ENCODE measurements at regions not wholly inside any gene's neighbourhood (a gene's known extent, or its start where the extent isn't known, plus 50 kb on each side); places are given as distances from the start of the nearest gene placed in this dataset.
A peak's percentile ranks its signal among the peaks of the same experiment; 100 is the strongest.
"Not testable (repeated sequence)": the region's sequence is repeated elsewhere in the genome, so short reads cannot be mapped to it uniquely, and the experiment has no call there.

DNA sequence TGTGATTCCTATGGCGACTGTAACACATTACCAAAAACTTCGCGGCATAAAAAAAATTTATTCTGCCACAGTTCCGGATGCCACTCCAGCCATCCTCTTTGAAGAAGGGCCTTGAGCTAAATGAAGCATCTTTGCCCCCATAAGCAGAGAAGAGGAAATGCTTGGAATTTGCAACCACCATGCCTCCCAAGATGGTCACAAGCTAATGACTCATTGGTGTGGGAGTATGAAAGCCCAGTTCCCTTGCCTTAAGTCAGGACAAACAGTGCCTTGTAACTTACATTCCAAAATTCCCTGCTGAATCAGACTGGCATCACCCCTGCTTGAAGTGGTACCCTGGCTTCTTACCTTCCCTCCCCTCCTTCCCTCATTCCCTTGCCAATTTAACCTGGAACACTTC is 1077.4 kb downstream of the EPHA3 start:
- H3K36me3 ChIP-seq (ENCODE audit: insufficient read depth, low read length) = no peaks in the 10 kb centered on the region
- peak overlapping the region; percentile 31 for H2AFZ ChIP-seq (ENCODE audit: low read length)
- H3K27ac ChIP-seq (ENCODE audit: low read depth, low read length) = no peak overlapping the region
- no peak overlapping the region for H3K4me3 ChIP-seq (ENCODE audit: insufficient read depth, low read length)
- peak; percentile 76 for DNase-seq (ENCODE audit: insufficient read length, low spot score, missing footprints)
- no peaks in the 10 kb centered on the region for H3K9me3 ChIP-seq (ENCODE audit: low read depth, low read length)
- H3K4me1 ChIP-seq (ENCODE audit: insufficient read depth, low read length) = no peaks in the 10 kb centered on the region
- no peaks in the 10 kb centered on the region for H3K79me2 ChIP-seq (ENCODE audit: insufficient read depth, low read length)
- no peak overlapping the region for H3K4me2 ChIP-seq (ENCODE audit: insufficient read depth, low read length)
- TF ChIP-seq, protein P1, sequence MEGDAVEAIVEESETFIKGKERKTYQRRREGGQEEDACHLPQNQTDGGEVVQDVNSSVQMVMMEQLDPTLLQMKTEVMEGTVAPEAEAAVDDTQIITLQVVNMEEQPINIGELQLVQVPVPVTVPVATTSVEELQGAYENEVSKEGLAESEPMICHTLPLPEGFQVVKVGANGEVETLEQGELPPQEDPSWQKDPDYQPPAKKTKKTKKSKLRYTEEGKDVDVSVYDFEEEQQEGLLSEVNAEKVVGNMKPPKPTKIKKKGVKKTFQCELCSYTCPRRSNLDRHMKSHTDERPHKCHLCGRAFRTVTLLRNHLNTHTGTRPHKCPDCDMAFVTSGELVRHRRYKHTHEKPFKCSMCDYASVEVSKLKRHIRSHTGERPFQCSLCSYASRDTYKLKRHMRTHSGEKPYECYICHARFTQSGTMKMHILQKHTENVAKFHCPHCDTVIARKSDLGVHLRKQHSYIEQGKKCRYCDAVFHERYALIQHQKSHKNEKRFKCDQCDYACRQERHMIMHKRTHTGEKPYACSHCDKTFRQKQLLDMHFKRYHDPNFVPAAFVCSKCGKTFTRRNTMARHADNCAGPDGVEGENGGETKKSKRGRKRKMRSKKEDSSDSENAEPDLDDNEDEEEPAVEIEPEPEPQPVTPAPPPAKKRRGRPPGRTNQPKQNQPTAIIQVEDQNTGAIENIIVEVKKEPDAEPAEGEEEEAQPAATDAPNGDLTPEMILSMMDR (IDR thresholded peaks at IDR 0.05; ENCODE audit: extremely low read depth, low read depth, low read length) = no peak
- H4K20me1 ChIP-seq (ENCODE audit: insufficient read depth, low read length) = no peaks in the 10 kb centered on the region
- H3K27me3 ChIP-seq (ENCODE audit: insufficient read depth, low read length) = no peaks in the 10 kb centered on the region

DNA sequence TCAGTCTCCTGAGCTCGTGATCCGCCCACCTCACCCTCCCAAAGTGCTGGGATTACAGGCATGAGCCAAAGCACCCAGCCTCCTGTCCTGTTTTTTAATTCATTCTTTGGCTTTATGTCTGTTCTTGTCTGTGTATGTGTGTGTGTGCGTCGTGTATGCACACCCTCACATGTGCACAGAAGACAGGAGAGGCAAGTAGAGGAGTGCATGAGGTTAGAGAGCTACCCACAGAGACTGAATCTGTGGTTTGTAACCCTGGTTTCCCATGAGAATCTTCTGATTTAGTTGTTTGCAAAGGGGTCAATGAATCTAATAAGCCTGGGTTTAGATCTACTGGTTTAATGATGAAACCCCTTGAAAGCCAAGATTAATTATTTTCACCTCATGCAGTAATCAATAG is 1090.0 kb downstream of the EPHA3 start:
- not testable (repeated sequence) for H2AFZ ChIP-seq (ENCODE audit: low read length); H3K9me3 ChIP-seq (ENCODE audit: low read depth, low read length); H4K20me1 ChIP-seq (ENCODE audit: insufficient read depth, low read length); H3K27ac ChIP-seq (ENCODE audit: low read depth, low read length); H3K4me2 ChIP-seq (ENCODE audit: insufficient read depth, low read length); DNase-seq (ENCODE audit: insufficient read length, low spot score, missing footprints); H3K27me3 ChIP-seq (ENCODE audit: insufficient read depth, low read length); H3K36me3 ChIP-seq (ENCODE audit: insufficient read depth, low read length); H3K4me1 ChIP-seq (ENCODE audit: insufficient read depth, low read length); H3K79me2 ChIP-seq (ENCODE audit: insufficient read depth, low read length); H3K4me3 ChIP-seq (ENCODE audit: insufficient read depth, low read length)

DNA sequence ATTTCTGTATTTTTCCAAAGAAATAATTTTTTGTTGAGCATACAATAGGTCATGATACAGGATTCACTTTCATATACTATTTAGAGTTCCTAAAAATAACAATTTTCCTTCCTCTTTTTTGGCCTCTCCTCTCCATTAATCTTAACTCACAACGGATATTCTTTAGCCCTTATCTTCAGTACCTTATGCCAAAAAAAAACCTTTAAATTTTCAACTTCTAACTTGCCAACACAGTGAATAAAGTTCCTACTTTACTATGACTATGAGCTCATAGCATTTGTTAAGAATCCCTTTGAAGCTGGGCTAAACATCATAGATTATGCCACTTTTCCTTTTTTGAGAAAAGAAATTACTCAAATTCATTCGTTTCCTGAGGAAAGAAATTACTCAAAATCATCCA is 1095.5 kb downstream of the EPHA3 start:
- H3K27ac ChIP-seq (ENCODE audit: low read depth, low read length); H3K9me3 ChIP-seq (ENCODE audit: low read depth, low read length); H3K27me3 ChIP-seq (ENCODE audit: insufficient read depth, low read length); H2AFZ ChIP-seq (ENCODE audit: low read length); DNase-seq (ENCODE audit: insufficient read length, low spot score, missing footprints); H3K4me1 ChIP-seq (ENCODE audit: insufficient read depth, low read length); H3K4me2 ChIP-seq (ENCODE audit: insufficient read depth, low read length); H3K36me3 ChIP-seq (ENCODE audit: insufficient read depth, low read length); H3K4me3 ChIP-seq (ENCODE audit: insufficient read depth, low read length); H4K20me1 ChIP-seq (ENCODE audit: insufficient read depth, low read length); H3K79me2 ChIP-seq (ENCODE audit: insufficient read depth, low read length): not testable (repeated sequence)

DNA sequence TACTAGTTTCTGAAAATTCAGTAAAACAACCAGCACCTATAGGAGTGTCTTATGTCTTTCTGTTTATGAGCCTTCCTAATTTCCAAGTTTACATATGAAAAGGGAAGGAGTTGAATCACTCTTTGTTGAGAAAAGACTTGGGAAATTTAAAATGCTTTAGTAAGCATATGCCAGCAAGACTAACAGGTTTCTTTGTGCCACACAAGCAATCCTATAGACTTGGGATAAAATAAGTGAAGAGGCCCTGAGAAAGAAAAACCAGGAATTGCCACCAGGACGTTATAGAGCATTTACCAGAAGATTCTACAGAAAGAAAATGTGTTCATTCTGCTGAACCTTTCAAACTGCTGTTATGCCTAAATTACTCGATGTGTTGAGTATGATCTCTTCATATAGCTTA is 1099.1 kb downstream of the EPHA3 start:
- not testable (repeated sequence) for H3K9me3 ChIP-seq (ENCODE audit: low read depth, low read length); H3K36me3 ChIP-seq (ENCODE audit: insufficient read depth, low read length); H2AFZ ChIP-seq (ENCODE audit: low read length); H3K27ac ChIP-seq (ENCODE audit: low read depth, low read length); H3K4me3 ChIP-seq (ENCODE audit: insufficient read depth, low read length); H3K79me2 ChIP-seq (ENCODE audit: insufficient read depth, low read length); DNase-seq (ENCODE audit: insufficient read length, low spot score, missing footprints); H3K27me3 ChIP-seq (ENCODE audit: insufficient read depth, low read length); H3K4me2 ChIP-seq (ENCODE audit: insufficient read depth, low read length); H3K4me1 ChIP-seq (ENCODE audit: insufficient read depth, low read length); H4K20me1 ChIP-seq (ENCODE audit: insufficient read depth, low read length)

DNA sequence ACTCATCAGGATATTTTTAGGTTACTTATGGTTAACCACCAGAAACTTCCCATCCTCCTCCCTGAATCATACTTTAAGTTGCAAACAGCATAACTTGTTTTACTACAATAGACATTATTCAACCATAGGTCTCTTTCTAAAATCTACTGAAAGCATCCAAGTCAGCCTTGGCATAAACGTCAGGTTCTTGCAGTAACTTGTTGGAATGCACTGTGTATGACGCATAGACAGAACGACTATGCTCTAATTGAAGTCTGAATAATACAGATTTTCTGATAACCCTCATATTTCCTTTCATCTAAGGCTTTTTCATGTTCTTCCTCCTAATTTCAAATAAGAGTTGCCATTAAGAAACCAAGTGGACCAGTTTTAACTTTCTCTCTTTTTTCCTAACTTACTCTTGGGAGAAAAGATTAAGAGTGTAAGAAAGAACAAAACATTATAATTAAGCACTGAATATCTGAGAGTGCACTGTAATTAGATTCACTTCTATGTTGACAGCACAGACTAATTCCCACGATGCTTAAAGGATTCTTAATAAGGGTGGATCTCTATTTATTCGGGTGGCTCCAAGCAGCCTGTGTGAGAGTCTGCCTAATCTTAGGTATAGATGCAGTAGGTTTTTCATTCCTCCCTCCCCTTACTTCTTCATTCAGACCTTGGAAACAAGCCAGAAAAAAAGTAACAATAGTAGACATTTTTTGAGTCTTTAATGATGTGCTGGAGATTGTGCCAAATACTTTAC is 1100.1 kb downstream of the EPHA3 start:
- not testable (repeated sequence) for H3K27ac ChIP-seq (ENCODE audit: low read depth, low read length); H2AFZ ChIP-seq (ENCODE audit: low read length); H4K20me1 ChIP-seq (ENCODE audit: insufficient read depth, low read length); H3K4me2 ChIP-seq (ENCODE audit: insufficient read depth, low read length); H3K79me2 ChIP-seq (ENCODE audit: insufficient read depth, low read length); DNase-seq (ENCODE audit: insufficient read length, low spot score, missing footprints); H3K9me3 ChIP-seq (ENCODE audit: low read depth, low read length); H3K4me1 ChIP-seq (ENCODE audit: insufficient read depth, low read length); H3K36me3 ChIP-seq (ENCODE audit: insufficient read depth, low read length); H3K27me3 ChIP-seq (ENCODE audit: insufficient read depth, low read length); H3K4me3 ChIP-seq (ENCODE audit: insufficient read depth, low read length)

DNA sequence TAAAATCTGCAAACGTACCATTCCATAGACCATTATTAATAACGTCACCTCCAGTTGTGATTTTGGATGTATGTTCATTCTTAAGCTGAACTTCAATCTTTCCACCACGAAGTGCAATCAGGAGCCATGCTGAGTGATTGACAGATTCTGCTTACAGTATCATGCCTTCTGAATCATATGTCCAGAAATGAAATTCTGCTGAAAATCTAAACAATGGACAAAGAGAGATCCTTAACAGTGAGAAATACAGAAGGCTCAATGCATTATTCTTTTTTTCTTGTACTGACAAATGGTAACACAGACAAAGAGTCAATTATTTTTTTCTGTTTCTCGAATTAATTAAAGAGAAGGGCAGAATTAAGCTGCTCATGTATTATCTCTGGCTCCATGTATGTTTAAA is 1114.5 kb downstream of the EPHA3 start:
- H3K4me3 ChIP-seq (ENCODE audit: insufficient read depth, low read length) = no peak overlapping the region
- no peaks in the 10 kb centered on the region for H4K20me1 ChIP-seq (ENCODE audit: insufficient read depth, low read length)
- no peaks in the 10 kb centered on the region for H3K36me3 ChIP-seq (ENCODE audit: insufficient read depth, low read length)
- DNase-seq (ENCODE audit: insufficient read length, low spot score, missing footprints) = no peak
- no peak overlapping the region for H3K27ac ChIP-seq (ENCODE audit: low read depth, low read length)
- H3K4me1 ChIP-seq (ENCODE audit: insufficient read depth, low read length) = no peaks in the 10 kb centered on the region
- no peaks in the 10 kb centered on the region for H3K79me2 ChIP-seq (ENCODE audit: insufficient read depth, low read length)
- no peaks in the 10 kb centered on the region for H3K27me3 ChIP-seq (ENCODE audit: insufficient read depth, low read length)
- TF ChIP-seq, protein P1 (IDR thresholded peaks at IDR 0.05; ENCODE audit: extremely low read depth, low read depth, low read length) = no peak
- no peak overlapping the region for H2AFZ ChIP-seq (ENCODE audit: low read length)
- no peaks in the 10 kb centered on the region for H3K9me3 ChIP-seq (ENCODE audit: low read depth, low read length)
- no peak overlapping the region for H3K4me2 ChIP-seq (ENCODE audit: insufficient read depth, low read length)

Measured in osteoblast (primary cell).